ENCODE measurements at regions not wholly inside any gene's neighbourhood (a gene's known extent, or its start where the extent isn't known, plus 50 kb on each side); places are given as distances from the start of the nearest gene placed in this dataset.

GRCh38 chr14:66403183-66403582 lies 83.0 kb upstream of the CCDC196 start:
- no peak overlapping the region for H2AFZ ChIP-seq
- no peaks in the 10 kb centered on the region for H3K79me2 ChIP-seq

DNA sequence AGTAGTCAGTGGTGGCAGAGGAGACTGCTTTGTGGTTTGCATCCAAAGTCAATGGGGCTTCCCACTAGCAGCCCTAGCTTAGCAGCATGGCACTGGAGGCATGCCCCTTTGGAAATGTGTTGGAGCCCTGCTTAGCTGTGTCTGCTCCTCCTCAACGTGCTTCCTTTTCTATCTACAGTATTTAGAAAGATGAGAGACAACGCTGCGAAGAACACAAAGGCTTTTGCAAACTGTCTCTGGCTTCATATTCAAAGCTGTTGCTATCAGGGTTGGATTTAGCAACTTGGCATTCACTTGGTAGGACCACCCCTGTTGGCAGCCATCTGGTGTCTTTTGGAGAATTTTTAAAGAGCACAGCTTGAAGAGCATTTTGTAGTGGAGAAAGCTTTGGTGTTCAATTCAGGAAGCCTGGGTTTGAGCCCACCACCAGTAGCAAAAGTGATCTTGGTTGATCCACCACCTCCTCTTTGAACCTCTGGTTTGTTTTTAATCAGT lies 82.1 kb upstream of the CCDC196 start:
- H3K4me2 ChIP-seq: no peak overlapping the region
- no peak for DNase-seq (ENCODE audit: low spot score)
- 87% methylated on average over 3 of the region's 3 CpGs for WGBS (ENCODE audit: low lambda C conversion rate, missing lambda C conversion rate)
- H3K79me2 ChIP-seq: no peaks in the 10 kb centered on the region
- no peaks in the 10 kb centered on the region for H3K36me3 ChIP-seq (replicated peaks; ENCODE audit: insufficient read depth, low read depth)
- H3K4me1 ChIP-seq (ENCODE audit: insufficient read depth): no peaks in the 10 kb centered on the region
- no peak overlapping the region for H3K27ac ChIP-seq
- H3K4me3 ChIP-seq: no peak overlapping the region
- no peak overlapping the region for H2AFZ ChIP-seq
- no peaks in the 10 kb centered on the region for H3K9me3 ChIP-seq (ENCODE audit: low read depth)
- H3K27me3 ChIP-seq: peaks cover 4% of the 10 kb centered on the region
- no peaks in the 10 kb centered on the region for H4K20me1 ChIP-seq (ENCODE audit: insufficient read depth, poor library complexity, severe bottlenecking)
- H3K9me2 ChIP-seq (replicated peaks; ENCODE audit: insufficient read depth): no peaks in the 10 kb centered on the region
- TF ChIP-seq EZH2phosphoT487 (IDR thresholded peaks at IDR 0.05; ENCODE audit: low read depth, severe bottlenecking, unreplicated experiment) (no peak), CTCF (IDR thresholded peaks at IDR 0.05; ENCODE audit: poor library complexity) (no peak), EZH2 (IDR thresholded peaks at IDR 0.05; ENCODE audit: borderline replicate concordance) (no peak)

More at GRCh38 chr14:66403183-66403582, 83.0 kb upstream of the CCDC196 start:
- peak; percentile 44 for DNase-seq (ENCODE audit: low spot score)
- Histone ChIP-seq H3K4me2 (no peak overlapping the region), H3K27me3 (peaks cover 4% of the 10 kb centered on the region), H3K9me2 (replicated peaks; ENCODE audit: insufficient read depth) (no peaks in the 10 kb centered on the region), H3K4me3 (no peak overlapping the region), H4K20me1 (ENCODE audit: insufficient read depth, poor library complexity, severe bottlenecking) (no peaks in the 10 kb centered on the region), H3K27ac (no peak overlapping the region), H3K36me3 (replicated peaks; ENCODE audit: insufficient read depth, low read depth) (no peaks in the 10 kb centered on the region), H3K9me3 (ENCODE audit: low read depth) (no peaks in the 10 kb centered on the region), H3K4me1 (ENCODE audit: insufficient read depth) (no peaks in the 10 kb centered on the region)
- TF ChIP-seq EZH2 (IDR thresholded peaks at IDR 0.05; ENCODE audit: borderline replicate concordance) (no peak), CTCF (IDR thresholded peaks at IDR 0.05; ENCODE audit: poor library complexity) (peak; percentile 51), EZH2phosphoT487 (IDR thresholded peaks at IDR 0.05; ENCODE audit: low read depth, severe bottlenecking, unreplicated experiment) (no peak)
- 28% methylated on average over 5 of the region's 5 CpGs for WGBS (ENCODE audit: low lambda C conversion rate, missing lambda C conversion rate)

DNA sequence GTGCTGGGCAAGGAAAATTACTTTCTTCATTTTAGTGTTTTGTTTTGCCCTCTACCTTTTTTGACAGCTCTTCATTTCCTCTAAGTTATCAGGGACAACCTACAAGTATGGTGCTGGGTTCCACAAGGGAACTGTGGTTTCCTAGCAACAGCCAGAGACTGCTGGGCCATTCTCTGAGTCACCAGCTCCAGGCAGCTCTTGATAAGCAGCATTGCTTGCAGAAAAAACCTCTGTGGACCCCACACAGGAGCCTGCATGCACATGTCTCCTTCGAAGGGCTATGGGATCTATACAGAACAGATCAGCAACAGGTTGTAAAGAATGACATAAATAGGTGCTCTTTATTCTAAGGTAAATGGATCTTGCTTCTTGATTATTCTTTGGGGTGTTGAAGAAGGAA lies 81.0 kb upstream of the CCDC196 start:
- H3K9me3 ChIP-seq (ENCODE audit: low read depth): no peaks in the 10 kb centered on the region
- no peaks in the 10 kb centered on the region for H3K36me3 ChIP-seq (replicated peaks; ENCODE audit: insufficient read depth, low read depth)
- TF ChIP-seq CTCF (IDR thresholded peaks at IDR 0.05; ENCODE audit: poor library complexity) (no peak), EZH2 (IDR thresholded peaks at IDR 0.05; ENCODE audit: borderline replicate concordance) (no peak), EZH2phosphoT487 (IDR thresholded peaks at IDR 0.05; ENCODE audit: low read depth, severe bottlenecking, unreplicated experiment) (no peak)
- H3K9me2 ChIP-seq (replicated peaks; ENCODE audit: insufficient read depth): no peaks in the 10 kb centered on the region
- H3K4me1 ChIP-seq (ENCODE audit: insufficient read depth): no peaks in the 10 kb centered on the region
- H3K4me2 ChIP-seq: no peak overlapping the region
- no peak overlapping the region for H3K4me3 ChIP-seq
- no peaks in the 10 kb centered on the region for H4K20me1 ChIP-seq (ENCODE audit: insufficient read depth, poor library complexity, severe bottlenecking)
- H3K27ac ChIP-seq: no peak overlapping the region
- H3K79me2 ChIP-seq: no peaks in the 10 kb centered on the region
- DNase-seq (ENCODE audit: low spot score): peak; percentile 66
- no peak overlapping the region for H2AFZ ChIP-seq
- 32% methylated on average over 1 of the region's 1 CpG for WGBS (ENCODE audit: low lambda C conversion rate, missing lambda C conversion rate)
- H3K27me3 ChIP-seq: peaks cover 4% of the 10 kb centered on the region

- H3K79me2 ChIP-seq: no peaks in the 10 kb centered on the region
- no peak overlapping the region for H3K4me2 ChIP-seq
- no peaks in the 10 kb centered on the region for H3K27me3 ChIP-seq
- no peaks in the 10 kb centered on the region for H3K9me2 ChIP-seq (replicated peaks; ENCODE audit: insufficient read depth)
- DNase-seq (ENCODE audit: low spot score): no peak
- H2AFZ ChIP-seq: no peak overlapping the region
- no peaks in the 10 kb centered on the region for H3K4me1 ChIP-seq (ENCODE audit: insufficient read depth)
- no peak overlapping the region for H3K27ac ChIP-seq
- H4K20me1 ChIP-seq (ENCODE audit: insufficient read depth, poor library complexity, severe bottlenecking): no peaks in the 10 kb centered on the region
- H3K9me3 ChIP-seq (ENCODE audit: low read depth): no peaks in the 10 kb centered on the region
- TF ChIP-seq EZH2 (IDR thresholded peaks at IDR 0.05; ENCODE audit: borderline replicate concordance) (no peak), EZH2phosphoT487 (IDR thresholded peaks at IDR 0.05; ENCODE audit: low read depth, severe bottlenecking, unreplicated experiment) (no peak), CTCF (IDR thresholded peaks at IDR 0.05; ENCODE audit: poor library complexity) (no peak)
- H3K36me3 ChIP-seq (replicated peaks; ENCODE audit: insufficient read depth, low read depth): no peaks in the 10 kb centered on the region
- no peak overlapping the region for H3K4me3 ChIP-seq
Observed at GRCh38 chr14:66413901-66414300, 72.3 kb upstream of the CCDC196 start.

Data from hepatocyte (in vitro differentiated cells).